Fibroblast of lung (primary cell): ENCODE measurements at regions not wholly inside any gene's neighbourhood (a gene's known extent, or its start where the extent isn't known, plus 50 kb on each side); places are given as distances from the start of the nearest gene placed in this dataset.

ENCODE experiments used
- DNase-seq, 2 donors: peaks; one replicate each; pipeline versions ENCODE4 v3.0.0 to v3.0.0-alpha.2; 2010; ENCODE audit warnings: low read depth in 2 of 2
- H2AFZ ChIP-seq: 2 replicates; pipeline ENCODE4 v1.5.1; 2012; ENCODE audit warnings: low read length, control low read depth, inconsistent platforms
- H3K27ac ChIP-seq: 2 replicates; pipeline ENCODE4 v1.5.1; 2011; ENCODE audit warnings: low read length, control low read depth; ENCODE audit not compliant: insufficient read depth
- H3K27me3 ChIP-seq: 2 replicates; pipeline ENCODE4 v1.5.1; 2011; ENCODE audit warnings: mild to moderate bottlenecking, low read length; ENCODE audit not compliant: control insufficient read depth, insufficient read depth
- H3K36me3 ChIP-seq: 2 replicates; pipeline ENCODE4 v1.5.1; 2011; ENCODE audit warnings: low read length; ENCODE audit not compliant: control insufficient read depth, insufficient read depth
- H3K4me1 ChIP-seq: 2 replicates; pipeline ENCODE4 v1.5.1; 2011; ENCODE audit warnings: low read length; ENCODE audit not compliant: control insufficient read depth, insufficient read depth; ENCODE audit errors: extremely low read depth
- H3K4me2 ChIP-seq: 2 replicates; pipeline ENCODE4 v1.5.1; 2011; ENCODE audit warnings: low read length, control low read depth; ENCODE audit not compliant: insufficient read depth; ENCODE audit errors: extremely low read depth
- H3K4me3 ChIP-seq, 4 experiments: fragments of 200-600 bp in 1 of 4; sonication (generic) in 1 of 4; replicated peaks in 1 of 4; 2 replicates each; pipeline ENCODE4 v1.5.1; 2011 to 2016; ENCODE audit warnings: low read length in 4 of 4, low read depth in 3 of 4, mild to moderate bottlenecking in 3 of 4, control low read depth in 2 of 4, inconsistent platforms in 1 of 4, mixed read lengths in 1 of 4; ENCODE audit not compliant: insufficient read depth in 1 of 4; ENCODE audit errors: control extremely low read depth in 1 of 4
- H3K79me2 ChIP-seq: 2 replicates; pipeline ENCODE4 v1.5.1; 2012; ENCODE audit warnings: mild to moderate bottlenecking, low read length, inconsistent platforms; ENCODE audit not compliant: control insufficient read depth, insufficient read depth
- H3K9ac ChIP-seq: 2 replicates; pipeline ENCODE4 v1.5.1; 2011; ENCODE audit warnings: mild to moderate bottlenecking, low read length, control low read depth; ENCODE audit not compliant: insufficient read depth
- H3K9me3 ChIP-seq: 2 replicates; pipeline ENCODE4 v1.5.1; 2012; ENCODE audit warnings: low read depth, low read length; ENCODE audit not compliant: control insufficient read depth, insufficient read depth
- H4K20me1 ChIP-seq: 2 replicates; pipeline ENCODE4 v1.5.1; 2011; ENCODE audit warnings: low read length; ENCODE audit not compliant: control insufficient read depth, insufficient read depth; ENCODE audit errors: extremely low read depth
- EZH2 ChIP-seq: IDR thresholded peaks from 2 replicates; pipeline ENCODE4 v1.5.1; 2012; ENCODE audit warnings: low read length, control low read depth, mild to moderate bottlenecking; ENCODE audit errors: missing control alignments
- TF ChIP-seq, protein P1 (sequence below), 2 donors: IDR thresholded peaks in 1 of 2; conservative IDR thresholded peaks in 1 of 2; 1 replicate in 1 of 2; 2 replicates in 1 of 2; pipeline ENCODE4 v1.5.1; 2011 to 2012; ENCODE audit warnings: low read length in 2 of 2, control low read depth in 1 of 2, inconsistent platforms in 1 of 2, low read depth in 1 of 2, mild to moderate bottlenecking in 1 of 2

DNA sequence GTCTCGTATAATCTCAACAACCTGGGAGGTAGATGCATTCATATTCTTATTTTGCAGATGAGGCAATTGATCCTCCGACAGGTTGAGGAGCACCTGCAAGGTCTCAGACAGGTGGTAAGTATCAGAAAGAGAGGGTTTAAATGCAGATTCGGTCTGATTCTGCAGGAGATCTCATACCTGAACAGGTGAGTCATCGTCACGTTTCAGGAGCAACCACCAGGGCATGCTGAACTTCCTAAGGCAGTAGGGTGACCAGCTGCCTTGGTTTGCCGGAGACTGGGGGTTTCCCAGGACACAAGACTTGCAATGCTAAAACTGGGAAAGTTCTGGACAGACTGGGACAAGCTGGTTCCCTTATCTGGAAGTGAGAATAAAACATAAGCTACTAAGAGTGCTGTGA, 68.8 kb upstream of the TSHZ3 start:
- H3K27me3 ChIP-seq, result peaks cover 5% of the 10 kb centered on the region
- no peaks in the 10 kb centered on the region for H3K79me2 ChIP-seq
- H2AFZ ChIP-seq, result no peak overlapping the region
- no peak for DNase-seq
- no peak overlapping the region for H3K4me2 ChIP-seq
- no peaks in the 10 kb centered on the region for H3K9me3 ChIP-seq
- no peaks in the 10 kb centered on the region for H3K36me3 ChIP-seq
- no peak overlapping the region for H3K27ac ChIP-seq
- H3K9ac ChIP-seq, result no peak overlapping the region
- no peaks in the 10 kb centered on the region for H4K20me1 ChIP-seq
- H3K4me1 ChIP-seq, result no peaks in the 10 kb centered on the region
- TF ChIP-seq, protein P1, sequence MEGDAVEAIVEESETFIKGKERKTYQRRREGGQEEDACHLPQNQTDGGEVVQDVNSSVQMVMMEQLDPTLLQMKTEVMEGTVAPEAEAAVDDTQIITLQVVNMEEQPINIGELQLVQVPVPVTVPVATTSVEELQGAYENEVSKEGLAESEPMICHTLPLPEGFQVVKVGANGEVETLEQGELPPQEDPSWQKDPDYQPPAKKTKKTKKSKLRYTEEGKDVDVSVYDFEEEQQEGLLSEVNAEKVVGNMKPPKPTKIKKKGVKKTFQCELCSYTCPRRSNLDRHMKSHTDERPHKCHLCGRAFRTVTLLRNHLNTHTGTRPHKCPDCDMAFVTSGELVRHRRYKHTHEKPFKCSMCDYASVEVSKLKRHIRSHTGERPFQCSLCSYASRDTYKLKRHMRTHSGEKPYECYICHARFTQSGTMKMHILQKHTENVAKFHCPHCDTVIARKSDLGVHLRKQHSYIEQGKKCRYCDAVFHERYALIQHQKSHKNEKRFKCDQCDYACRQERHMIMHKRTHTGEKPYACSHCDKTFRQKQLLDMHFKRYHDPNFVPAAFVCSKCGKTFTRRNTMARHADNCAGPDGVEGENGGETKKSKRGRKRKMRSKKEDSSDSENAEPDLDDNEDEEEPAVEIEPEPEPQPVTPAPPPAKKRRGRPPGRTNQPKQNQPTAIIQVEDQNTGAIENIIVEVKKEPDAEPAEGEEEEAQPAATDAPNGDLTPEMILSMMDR (conservative IDR thresholded peaks at IDR 0.05 in 1 of 2, IDR thresholded peaks at IDR 0.05 in 1 of 2; ENCODE audit: low read depth in 1 of 2, low read length in 2 of 2), result no peak
- no peak for TF ChIP-seq EZH2
- H3K4me3 ChIP-seq, result no peak overlapping the region

DNA sequence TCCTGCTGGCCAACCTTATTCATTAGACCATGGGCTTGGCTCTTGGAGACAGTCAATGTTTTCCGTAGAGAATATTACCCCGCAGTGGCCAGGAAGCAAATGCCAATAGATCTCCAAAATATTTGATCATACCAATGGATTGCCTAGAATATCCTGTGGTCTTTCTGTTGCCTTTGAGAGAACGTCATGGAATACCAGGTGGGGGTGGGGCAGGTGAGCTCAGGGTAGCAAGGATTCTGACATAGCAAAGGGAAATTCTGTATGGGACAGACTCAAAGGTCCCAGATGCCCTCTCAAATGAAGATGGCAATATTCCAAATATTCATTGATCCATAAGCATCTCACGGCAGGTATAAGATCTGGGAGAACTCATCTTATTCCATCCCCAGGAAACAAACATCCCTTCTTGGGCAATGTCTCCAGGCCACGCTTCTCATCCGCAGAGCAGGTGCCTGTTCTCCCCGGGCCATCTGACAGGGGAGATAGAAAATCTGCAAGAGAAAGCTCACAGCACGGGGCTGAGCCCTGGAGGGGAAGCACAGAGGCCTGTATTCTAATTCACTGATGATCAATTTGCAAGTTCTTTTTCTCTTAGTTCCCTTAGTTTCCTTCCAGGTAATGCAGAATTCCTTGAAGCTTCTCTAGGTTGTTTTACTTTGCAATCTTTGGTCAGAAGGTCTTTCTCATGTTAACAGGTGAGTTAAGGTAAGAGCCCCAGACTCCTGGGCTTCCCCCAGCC, 69.6 kb upstream of the TSHZ3 start:
- H3K9me3 ChIP-seq, result no peaks in the 10 kb centered on the region
- peaks cover 5% of the 10 kb centered on the region for H3K27me3 ChIP-seq
- no peaks in the 10 kb centered on the region for H3K79me2 ChIP-seq
- H3K4me2 ChIP-seq, result no peak overlapping the region
- H2AFZ ChIP-seq, result no peak overlapping the region
- no peak overlapping the region for H3K4me3 ChIP-seq
- no peaks in the 10 kb centered on the region for H3K36me3 ChIP-seq
- no peak for TF ChIP-seq EZH2
- TF ChIP-seq, protein P1 (conservative IDR thresholded peaks at IDR 0.05 in 1 of 2, IDR thresholded peaks at IDR 0.05 in 1 of 2; ENCODE audit: low read depth in 1 of 2, low read length in 2 of 2), result no peak
- no peaks in the 10 kb centered on the region for H4K20me1 ChIP-seq
- DNase-seq, result no peak
- no peaks in the 10 kb centered on the region for H3K4me1 ChIP-seq
- no peak overlapping the region for H3K27ac ChIP-seq
- no peak overlapping the region for H3K9ac ChIP-seq

DNA sequence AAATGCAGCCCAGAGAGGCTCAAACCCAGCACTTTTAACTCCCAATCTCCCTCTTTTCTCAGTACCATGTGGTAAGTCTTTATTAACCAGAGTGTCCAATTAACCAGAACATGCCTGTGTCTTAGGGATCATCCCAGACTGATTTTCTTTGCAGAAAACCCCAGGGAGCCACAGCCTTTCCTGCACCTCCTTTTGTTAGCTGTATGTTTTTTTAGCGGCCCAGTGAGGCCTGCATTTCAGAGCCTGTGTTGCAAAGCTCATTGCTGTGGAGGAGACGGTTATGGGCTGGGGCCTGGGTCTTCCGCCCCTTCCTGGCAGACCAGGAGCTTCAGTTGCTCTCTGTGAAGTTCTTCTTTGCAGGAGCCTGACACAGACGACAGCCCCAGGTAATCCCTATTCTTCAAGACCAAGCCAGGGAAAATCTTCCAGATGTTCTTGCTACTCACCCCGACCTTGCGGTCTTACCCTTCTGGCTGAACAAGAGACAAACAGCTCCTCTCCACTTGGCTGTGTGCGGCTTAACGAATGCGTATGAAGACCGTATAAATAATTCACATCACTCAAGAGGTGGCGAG, 70.7 kb upstream of the TSHZ3 start:
- no peaks in the 10 kb centered on the region for H3K36me3 ChIP-seq

More for the DNA sequence above, 70.7 kb upstream of the TSHZ3 start:
- TF ChIP-seq, protein P1 (conservative IDR thresholded peaks at IDR 0.05 in 1 of 2, IDR thresholded peaks at IDR 0.05 in 1 of 2; ENCODE audit: low read depth in 1 of 2, low read length in 2 of 2), result no peak
- no peak for TF ChIP-seq EZH2
- no peak overlapping the region for H2AFZ ChIP-seq
- no peaks in the 10 kb centered on the region for H3K4me1 ChIP-seq
- DNase-seq, result no peak
- no peaks in the 10 kb centered on the region for H3K9me3 ChIP-seq
- H3K4me3 ChIP-seq, result no peak overlapping the region
- H3K79me2 ChIP-seq, result no peaks in the 10 kb centered on the region
- H3K27ac ChIP-seq, result no peak overlapping the region
- H3K4me2 ChIP-seq, result no peak overlapping the region
- H3K27me3 ChIP-seq, result peaks cover 5% of the 10 kb centered on the region
- no peak overlapping the region for H3K9ac ChIP-seq
- no peaks in the 10 kb centered on the region for H4K20me1 ChIP-seq
